T47D (cell line): ENCODE measurements at regions not wholly inside any gene's neighbourhood (a gene's known extent, or its start where the extent isn't known, plus 50 kb on each side); places are given as distances from the start of the nearest gene placed in this dataset.
"Not testable (repeated sequence)": the region's sequence is repeated elsewhere in the genome, so short reads cannot be mapped to it uniquely, and the experiment has no call there.

Source experiments
- DNase-seq, 2 experiments: peaks; one replicate each; pipeline versions ENCODE4 v3.0.0 to v3.0.0-alpha.2; 2011 to 2012; ENCODE audit warnings: low read depth in 1 of 2, low spot score in 1 of 2
- JUND ChIP-seq: IDR thresholded peaks from 2 replicates; pipeline ENCODE4 v1.6.1; 2012; ENCODE audit warnings: low read depth
- in situ Hi-C: cut with HindIII; loops from 2 replicates; pipeline ENCODE4 v1.10.0; 2016; ENCODE audit warnings: low sequenced_read_pairs, low pct_unique_long_range_greater_than_20kb

- in situ Hi-C loops, result no loop called here
- no peak for TF ChIP-seq JUND
- no peak for DNase-seq
These were observed 274.5 kb upstream of the NRSN1 start for GRCh38 chr6:23851522-23851921.

DNA sequence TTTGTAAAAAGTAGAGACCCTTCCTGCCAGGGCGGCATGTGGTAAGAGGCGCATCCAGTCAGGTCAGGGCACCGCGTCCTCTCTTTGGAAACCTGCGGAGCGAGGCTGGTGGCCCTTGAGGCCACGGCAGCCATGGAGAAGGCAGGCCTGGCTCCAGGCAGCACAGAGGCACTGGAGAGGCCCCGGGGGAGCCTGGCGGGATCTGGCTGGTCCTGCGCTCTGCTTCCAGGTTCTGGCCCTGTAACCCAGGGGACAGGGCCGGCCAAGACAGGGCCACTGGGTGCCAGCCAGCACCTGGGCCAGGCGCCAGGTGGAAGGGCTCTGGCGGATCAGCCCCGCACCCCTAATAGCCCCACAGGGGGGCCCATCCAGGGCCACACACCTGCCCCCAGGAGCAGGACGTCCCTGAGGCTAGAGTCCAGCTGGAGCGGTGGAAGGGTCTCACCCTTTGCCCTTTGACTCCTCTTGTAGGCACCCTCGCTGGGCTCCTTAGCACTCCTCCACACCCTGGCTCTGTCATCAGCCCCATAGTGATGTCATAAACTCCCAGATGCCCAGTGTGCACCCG, 272.4 kb upstream of the NRSN1 start:
- DNase-seq, in situ Hi-C loops: not testable (repeated sequence)

DNA sequence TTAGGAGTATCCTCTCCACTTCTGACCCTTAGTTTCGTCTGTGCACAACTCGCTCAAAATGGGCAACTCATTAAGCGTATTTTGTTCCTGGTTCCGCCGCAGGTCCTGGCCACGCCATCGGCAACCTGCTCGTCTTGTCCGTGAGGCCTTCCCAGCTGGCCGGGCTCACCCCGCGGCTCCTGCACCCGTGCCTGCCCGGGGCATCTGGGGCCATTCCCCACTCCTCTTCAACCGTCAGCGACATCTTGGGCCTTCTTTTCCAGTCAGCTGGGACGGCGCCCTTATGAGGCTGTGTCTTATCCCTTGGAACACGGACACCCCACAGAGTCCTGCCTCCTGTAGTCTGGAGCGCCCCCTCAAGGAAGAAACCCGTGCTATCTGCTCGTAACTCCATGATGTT, 271.9 kb upstream of the NRSN1 start:
- DNase-seq, in situ Hi-C loops: not testable (repeated sequence)

DNA sequence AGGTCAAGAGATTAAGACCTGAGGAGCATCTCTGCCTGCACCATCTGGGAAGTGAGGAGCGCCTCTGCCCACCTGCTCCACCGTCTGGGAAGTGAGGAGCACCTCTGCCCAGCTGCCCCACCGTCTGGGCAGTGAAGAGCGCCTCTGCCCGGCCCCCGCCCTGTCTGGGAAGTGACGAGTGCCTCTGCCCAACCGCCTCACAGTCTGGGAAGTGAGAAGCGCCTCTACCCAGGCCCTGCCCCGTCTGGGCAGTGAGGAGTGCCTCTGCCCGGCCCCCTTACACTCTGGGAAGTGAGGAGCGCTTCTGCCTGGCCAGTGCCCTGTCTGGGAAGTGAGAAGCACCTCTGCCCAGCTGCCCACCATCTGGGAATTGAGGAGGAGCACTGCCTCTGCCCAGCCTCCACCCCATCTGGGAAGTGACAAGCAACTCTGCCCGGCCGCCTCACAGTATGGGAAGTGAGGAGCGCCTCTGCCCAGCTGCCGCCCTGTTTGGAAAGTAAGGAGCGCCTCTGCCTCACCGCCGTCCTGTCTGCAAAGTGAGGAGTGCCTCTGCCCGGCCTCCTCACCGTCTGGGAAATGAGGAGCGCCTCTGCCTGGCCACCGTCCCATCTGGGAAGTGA, 270.4 kb upstream of the NRSN1 start:
- in situ Hi-C loops, result no loop called here
- no peak for TF ChIP-seq JUND
- DNase-seq, result no peak

GRCh38 chr6:23870496-23870895, 255.5 kb upstream of the NRSN1 start:
- no peak for TF ChIP-seq JUND
- in situ Hi-C loops, result no loop called here

GRCh38 chr6:23873161-23873560, 252.9 kb upstream of the NRSN1 start:
- TF ChIP-seq JUND, result no peak
- in situ Hi-C loops, result no loop called here
- no peak for DNase-seq

More at GRCh38 chr6:23870496-23870895, 255.5 kb upstream of the NRSN1 start:
- no peak for DNase-seq

GRCh38 chr6:23875006-23875405, 251.0 kb upstream of the NRSN1 start:
- TF ChIP-seq JUND, result no peak
- DNase-seq, result no peak
- in situ Hi-C loops, result no loop called here

GRCh38 chr6:23879816-23880215, 246.2 kb upstream of the NRSN1 start:
- DNase-seq, result no peak
- in situ Hi-C loops, result no loop called here
- TF ChIP-seq JUND, result no peak

GRCh38 chr6:23890543-23891227, 235.3 kb upstream of the NRSN1 start:
- in situ Hi-C loops, result no loop called here
- no peak for DNase-seq
- no peak for TF ChIP-seq JUND

DNA sequence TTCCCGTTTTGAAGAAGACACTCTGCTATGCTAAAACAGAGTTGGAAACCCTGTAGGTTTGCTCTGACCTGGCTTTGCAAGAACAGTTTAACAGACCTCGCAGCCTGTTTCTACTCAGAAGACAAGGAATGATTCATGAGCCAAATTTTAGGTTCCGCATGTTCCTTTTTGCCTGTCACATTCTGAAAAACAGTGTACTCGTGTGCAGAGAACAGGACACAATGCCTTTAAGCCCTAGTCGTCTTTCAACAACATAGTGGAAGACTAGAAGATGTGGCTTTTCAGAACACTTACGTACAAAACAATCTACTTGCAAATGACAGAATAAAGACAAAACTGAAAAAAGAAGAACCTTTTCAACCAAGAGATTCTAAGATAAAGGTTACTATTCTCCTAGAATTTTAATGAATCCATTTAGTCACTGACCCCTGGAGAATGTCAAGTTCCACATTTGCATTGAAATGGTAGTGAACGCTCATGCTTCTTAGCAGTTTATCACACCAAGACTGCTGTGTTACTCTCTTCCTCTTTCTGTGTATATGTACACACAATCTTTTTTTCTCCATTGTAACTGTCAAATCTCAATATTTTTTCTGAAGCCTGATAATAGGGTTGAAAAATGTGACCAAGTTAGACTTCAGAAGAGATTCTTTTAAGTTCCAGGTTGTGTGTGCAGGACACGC, 220.7 kb upstream of the NRSN1 start:
- DNase-seq, result no peak
- TF ChIP-seq JUND, result no peak
- in situ Hi-C loops, result no loop called here

DNA sequence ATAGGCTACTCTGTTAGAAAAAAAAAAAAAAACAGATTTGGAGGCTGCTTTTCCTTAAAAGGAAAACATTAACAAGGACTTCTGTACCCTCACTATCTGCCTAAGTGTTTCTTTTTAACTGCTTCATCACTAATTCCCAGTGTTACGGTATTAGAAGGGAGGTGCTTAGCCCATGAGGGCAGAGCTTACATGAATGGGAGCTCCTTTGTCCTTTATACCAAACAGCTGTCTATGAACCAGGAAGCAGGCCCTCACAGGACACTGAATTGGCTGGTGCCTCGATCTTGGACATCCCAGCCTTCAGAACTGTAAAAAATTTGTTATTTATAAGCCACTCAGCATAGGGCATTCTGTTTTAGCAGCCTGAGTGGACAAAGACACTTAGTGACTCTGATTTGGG, 215.6 kb upstream of the NRSN1 start:
- no peak for DNase-seq
- TF ChIP-seq JUND, result no peak
- in situ Hi-C loops, result no loop called here

GRCh38 chr6:23927935-23928334, 198.1 kb upstream of the NRSN1 start:
- TF ChIP-seq JUND, result no peak
- in situ Hi-C loops, result no loop called here
- DNase-seq, result no peak

- in situ Hi-C loops, result no loop called here
- DNase-seq, result no peak
- no peak for TF ChIP-seq JUND
These were observed 196.8 kb upstream of the NRSN1 start for GRCh38 chr6:23929201-23929600.

GRCh38 chr6:23940466-23940865, 185.5 kb upstream of the NRSN1 start:
- in situ Hi-C loops, result no loop called here
- TF ChIP-seq JUND, result no peak
- no peak for DNase-seq
